Endothelial cell (in vitro differentiated cells): ENCODE measurements at regions not wholly inside any gene's neighbourhood (a gene's known extent, or its start where the extent isn't known, plus 50 kb on each side); places are given as distances from the start of the nearest gene placed in this dataset.

ENCODE experiments used
- DNase-seq: peaks from one replicate; pipeline ENCODE4 v3.0.0; 2021; ENCODE audit warnings: low spot score
- H3K27ac Mint-ChIP-seq: one replicate; pipeline ENCODE4 v1.8.0; 2021; ENCODE audit warnings: mixed read lengths, inconsistent platforms; ENCODE audit not compliant: unreplicated experiment
- H3K27me3 Mint-ChIP-seq: one replicate; pipeline ENCODE4 v1.8.0; 2021; ENCODE audit warnings: mild to moderate bottlenecking, moderate library complexity, mixed read lengths, inconsistent platforms; ENCODE audit not compliant: unreplicated experiment
- H3K36me3 Mint-ChIP-seq: one replicate; pipeline ENCODE4 v1.8.0; 2021; ENCODE audit warnings: mild to moderate bottlenecking, low read depth, mixed read lengths, inconsistent platforms; ENCODE audit not compliant: unreplicated experiment
- H3K4me1 Mint-ChIP-seq: one replicate; pipeline ENCODE4 v1.8.0; 2021; ENCODE audit warnings: mild to moderate bottlenecking, mixed read lengths, inconsistent platforms; ENCODE audit not compliant: unreplicated experiment
- H3K4me3 Mint-ChIP-seq: one replicate; pipeline ENCODE4 v1.8.0; 2021; ENCODE audit warnings: mild to moderate bottlenecking, mixed read lengths, inconsistent platforms; ENCODE audit not compliant: unreplicated experiment
- H3K9me3 Mint-ChIP-seq: one replicate; pipeline ENCODE4 v1.8.0; 2021; ENCODE audit warnings: mixed read lengths, inconsistent platforms; ENCODE audit not compliant: unreplicated experiment
- TF ChIP-seq, protein P1 (sequence below): fragments of 200-600 bp; sonication (generic); IDR thresholded peaks from one replicate; pipeline ENCODE4 v1.5.0; 2021; ENCODE audit warnings: antibody characterized with exemption; ENCODE audit not compliant: unreplicated experiment

DNA sequence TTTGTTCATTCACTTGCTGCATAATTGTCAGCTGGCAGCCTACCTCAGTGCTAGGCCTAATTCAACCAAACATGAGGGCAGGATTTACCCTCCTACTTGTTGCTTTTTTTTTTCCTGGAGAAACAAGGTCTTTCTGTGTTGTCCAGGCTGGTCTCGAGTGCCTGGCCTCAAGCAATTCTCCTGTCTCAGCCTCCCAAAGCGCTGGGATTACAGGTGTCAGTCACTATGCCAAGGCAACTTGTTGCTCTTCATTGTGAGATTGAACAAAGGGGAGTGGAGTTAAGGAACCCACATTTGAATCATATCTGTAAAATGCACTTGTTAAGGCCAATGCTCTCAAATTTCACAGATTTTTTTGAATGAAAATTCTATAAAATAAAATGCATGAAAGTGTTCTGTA, 380.5 kb downstream of the TMEM161B start:
- TF ChIP-seq, protein P1, sequence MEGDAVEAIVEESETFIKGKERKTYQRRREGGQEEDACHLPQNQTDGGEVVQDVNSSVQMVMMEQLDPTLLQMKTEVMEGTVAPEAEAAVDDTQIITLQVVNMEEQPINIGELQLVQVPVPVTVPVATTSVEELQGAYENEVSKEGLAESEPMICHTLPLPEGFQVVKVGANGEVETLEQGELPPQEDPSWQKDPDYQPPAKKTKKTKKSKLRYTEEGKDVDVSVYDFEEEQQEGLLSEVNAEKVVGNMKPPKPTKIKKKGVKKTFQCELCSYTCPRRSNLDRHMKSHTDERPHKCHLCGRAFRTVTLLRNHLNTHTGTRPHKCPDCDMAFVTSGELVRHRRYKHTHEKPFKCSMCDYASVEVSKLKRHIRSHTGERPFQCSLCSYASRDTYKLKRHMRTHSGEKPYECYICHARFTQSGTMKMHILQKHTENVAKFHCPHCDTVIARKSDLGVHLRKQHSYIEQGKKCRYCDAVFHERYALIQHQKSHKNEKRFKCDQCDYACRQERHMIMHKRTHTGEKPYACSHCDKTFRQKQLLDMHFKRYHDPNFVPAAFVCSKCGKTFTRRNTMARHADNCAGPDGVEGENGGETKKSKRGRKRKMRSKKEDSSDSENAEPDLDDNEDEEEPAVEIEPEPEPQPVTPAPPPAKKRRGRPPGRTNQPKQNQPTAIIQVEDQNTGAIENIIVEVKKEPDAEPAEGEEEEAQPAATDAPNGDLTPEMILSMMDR: no peak
- H3K27ac Mint-ChIP-seq: no peak overlapping the region
- DNase-seq: no peak
- H3K9me3 Mint-ChIP-seq: no peaks in the 10 kb centered on the region
- H3K36me3 Mint-ChIP-seq: no peaks in the 10 kb centered on the region
- no peaks in the 10 kb centered on the region for H3K27me3 Mint-ChIP-seq
- H3K4me3 Mint-ChIP-seq: no peak overlapping the region
- H3K4me1 Mint-ChIP-seq: no peaks in the 10 kb centered on the region

DNA sequence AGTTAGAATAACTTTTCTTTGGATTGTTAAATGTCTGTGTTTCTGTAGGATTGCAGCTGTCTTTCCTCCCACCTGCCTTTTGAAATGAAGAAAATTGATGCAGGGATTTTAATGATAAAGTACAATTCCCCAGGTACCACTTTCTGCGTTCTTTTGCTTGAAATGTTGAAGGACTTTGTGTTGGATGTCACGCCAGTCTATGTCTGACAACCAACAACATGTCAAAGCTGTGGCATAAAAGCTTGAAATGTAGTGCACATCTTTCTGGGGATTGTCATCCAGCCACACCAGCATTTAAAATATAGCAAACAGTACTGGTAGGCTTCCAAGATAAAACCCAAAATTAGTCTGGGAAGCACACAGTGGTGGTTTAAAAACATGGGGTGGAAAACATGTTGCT, 381.4 kb downstream of the TMEM161B start:
- H3K9me3 Mint-ChIP-seq: no peaks in the 10 kb centered on the region
- no peaks in the 10 kb centered on the region for H3K4me1 Mint-ChIP-seq
- H3K4me3 Mint-ChIP-seq: no peak overlapping the region
- no peaks in the 10 kb centered on the region for H3K36me3 Mint-ChIP-seq
- DNase-seq: no peak
- TF ChIP-seq, protein P1: no peak
- no peaks in the 10 kb centered on the region for H3K27me3 Mint-ChIP-seq
- no peak overlapping the region for H3K27ac Mint-ChIP-seq

DNA sequence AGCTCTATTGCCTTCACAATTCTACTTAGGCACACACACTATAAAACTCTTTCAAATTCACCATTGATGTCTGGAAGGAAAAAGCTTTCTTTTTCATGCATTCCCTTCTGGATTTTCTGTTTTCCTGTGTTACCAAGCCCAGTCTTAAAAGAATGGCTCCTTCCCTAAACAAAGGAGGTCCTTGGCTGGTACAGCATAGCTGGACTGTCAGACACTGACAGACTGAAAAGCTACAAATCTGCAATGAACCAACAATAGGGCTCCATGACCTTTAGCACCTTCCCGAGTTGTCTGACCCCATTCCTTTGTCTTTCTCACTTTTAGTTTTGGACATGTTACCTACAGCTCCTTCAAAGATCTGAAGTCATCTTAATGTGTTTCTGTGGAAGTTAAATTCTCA, 382.5 kb downstream of the TMEM161B start:
- H3K36me3 Mint-ChIP-seq: no peaks in the 10 kb centered on the region

DNA sequence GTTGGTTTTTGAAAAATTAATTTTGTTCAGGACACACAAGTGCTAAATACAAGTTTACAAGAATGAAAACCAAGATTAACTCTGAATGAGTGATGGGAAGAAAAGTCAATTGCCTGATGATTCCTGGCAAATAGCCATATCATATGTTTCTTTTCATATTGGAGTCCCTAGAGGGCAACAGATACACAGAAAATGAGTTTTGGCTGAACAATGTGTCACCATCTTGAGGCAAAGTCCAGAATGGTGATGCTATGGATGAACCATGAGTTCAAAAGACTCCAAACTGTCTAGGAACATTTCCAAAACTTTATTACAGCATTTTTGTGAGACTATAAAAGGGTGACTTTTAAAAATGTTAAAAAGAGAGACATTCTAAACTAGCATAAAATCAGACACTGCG, 382.9 kb downstream of the TMEM161B start:
- Mint-ChIP-seq H3K9me3 (no peaks in the 10 kb centered on the region), H3K36me3 (no peaks in the 10 kb centered on the region), H3K27ac (no peak overlapping the region), H3K27me3 (no peaks in the 10 kb centered on the region), H3K4me3 (no peak overlapping the region), H3K4me1 (no peaks in the 10 kb centered on the region)
- TF ChIP-seq, protein P1: no peak
- DNase-seq: no peak

More for the DNA sequence above, 382.5 kb downstream of the TMEM161B start:
- Mint-ChIP-seq H3K9me3 (no peaks in the 10 kb centered on the region), H3K27me3 (no peaks in the 10 kb centered on the region), H3K4me3 (no peak overlapping the region), H3K27ac (no peak overlapping the region), H3K4me1 (no peaks in the 10 kb centered on the region)
- TF ChIP-seq, protein P1: no peak
- no peak for DNase-seq

DNA sequence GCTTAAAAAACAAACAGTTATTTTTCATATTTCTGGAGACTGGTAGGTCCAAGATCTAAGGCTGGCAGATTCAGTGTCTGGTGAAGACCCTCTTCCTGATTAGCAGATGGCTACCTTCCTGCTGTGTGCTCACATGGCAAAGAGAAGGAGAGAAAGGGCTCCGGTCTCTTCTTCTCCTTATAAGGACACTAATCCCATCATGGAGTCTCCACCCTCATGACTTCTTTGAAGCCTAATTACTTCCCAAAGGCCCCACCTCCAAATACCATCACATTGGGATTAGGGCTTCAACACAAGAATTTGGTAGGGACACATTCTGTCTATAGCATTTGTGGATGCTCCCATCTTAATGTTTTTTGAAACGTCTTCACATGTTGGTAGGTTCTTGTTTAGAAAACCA, 391.1 kb downstream of the TMEM161B start:
- TF ChIP-seq, protein P1: no peak
- no peak for DNase-seq
- no peaks in the 10 kb centered on the region for H3K27me3 Mint-ChIP-seq
- H3K4me1 Mint-ChIP-seq: peaks cover 3% of the 10 kb centered on the region
- no peaks in the 10 kb centered on the region for H3K36me3 Mint-ChIP-seq
- H3K4me3 Mint-ChIP-seq: no peak overlapping the region
- no peaks in the 10 kb centered on the region for H3K9me3 Mint-ChIP-seq
- H3K27ac Mint-ChIP-seq: no peak overlapping the region
